ENCODE measurements at regions not wholly inside any gene's neighbourhood (a gene's known extent, or its start where the extent isn't known, plus 50 kb on each side); places are given as distances from the start of the nearest gene placed in this dataset.

DNA sequence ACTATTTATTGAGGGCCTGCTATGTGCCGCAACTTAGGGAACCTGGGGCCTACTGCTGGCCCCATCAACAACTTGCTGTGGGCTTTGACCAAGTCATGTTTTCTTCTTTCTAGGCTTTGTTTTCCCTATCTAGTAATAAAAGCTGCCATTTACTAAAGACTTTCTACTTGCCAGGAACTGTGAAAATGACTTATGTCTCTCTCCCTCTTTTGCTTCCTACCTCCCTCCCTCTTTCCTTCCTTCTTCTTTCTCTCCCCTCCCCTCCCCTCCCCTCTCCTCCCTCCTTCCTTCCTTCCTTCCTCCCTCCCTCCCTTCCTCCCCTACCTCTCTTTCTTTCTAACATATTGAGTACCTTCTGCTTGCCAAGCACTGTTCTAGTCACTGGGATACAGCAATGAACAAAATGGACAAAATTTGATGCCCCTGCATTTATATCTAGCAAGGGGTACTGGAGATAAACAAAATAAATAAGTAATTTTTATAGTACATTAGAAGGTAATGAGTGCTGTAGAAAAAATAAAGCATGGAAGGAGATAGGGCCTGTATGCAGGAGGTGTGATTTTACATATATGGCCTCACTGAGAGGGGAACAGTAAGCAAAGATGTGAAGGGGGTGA lies 170.3 kb upstream of the USP24 start:
- in situ Hi-C loops (cut with MboI) = no loop called here

More for the DNA sequence above, 170.3 kb upstream of the USP24 start:
- Histone ChIP-seq H3K4me3 (no peak overlapping the region), H3K9ac (ENCODE audit: control insufficient read depth, insufficient read depth, low read length) (no peak overlapping the region), H3K4me2 (ENCODE audit: control insufficient read depth, insufficient read depth) (no peak overlapping the region), H3K27ac (ENCODE audit: control insufficient read depth, insufficient read depth) (no peak overlapping the region), H3K27me3 (replicated peaks in 1 of 2; ENCODE audit: control insufficient read depth in 2 of 2, insufficient read depth in 2 of 2, low read length in 1 of 2) (no peaks in the 10 kb centered on the region; a peak in 1 of 4 replicates), H3K36me3 (ENCODE audit: control insufficient read depth in 2 of 2, insufficient read depth in 2 of 2, low read length in 1 of 2) (no peaks in the 10 kb centered on the region), H2AFZ (ENCODE audit: control insufficient read depth, low read depth, low read length) (no peak overlapping the region), H4K20me1 (ENCODE audit: control insufficient read depth, insufficient read depth) (no peaks in the 10 kb centered on the region), H3K9me3 (replicated peaks; ENCODE audit: control insufficient read depth, insufficient read depth, low read length) (no peaks in the 10 kb centered on the region), H3K79me2 (ENCODE audit: control insufficient read depth, insufficient read depth, low read length) (no peaks in the 10 kb centered on the region), H3K4me1 (ENCODE audit: control insufficient read depth, insufficient read depth, low read length) (no peaks in the 10 kb centered on the region)
- DNase-seq (ENCODE audit: low read depth, low spot score) (no peak), FAIRE-seq (no peak), ATAC-seq (no peak)
- CTCF ChIA-PET = interaction anchor here (0.7 to 1.8 kb wide), 3 partner anchors 10 to 100 kb away, joined by 3 to 11 read pairs (median 3); no protein-coding TSS in a partner anchor
- 6% methylated on average over 1 of the region's 1 CpG for WGBS (ENCODE audit: insufficient coverage, insufficient replicate concordance, low lambda C conversion rate, missing lambda C conversion rate)
- POLR2A ChIA-PET = no interaction called here
- TF ChIP-seq SMARCA5 (IDR thresholded peaks at IDR 0.05) (no peak), WRNIP1 (IDR thresholded peaks at IDR 0.05; ENCODE audit: borderline replicate concordance, low read depth, low read length) (no peak), MEF2B (IDR thresholded peaks at IDR 0.05; ENCODE audit: partially characterized antibody, poor library complexity, severe bottlenecking) (no peak), NFYB (IDR thresholded peaks at IDR 0.05; ENCODE audit: insufficient read depth, low read depth, low read length) (no peak), JUNB (IDR thresholded peaks at IDR 0.05) (no peak), NR2C2 (IDR thresholded peaks at IDR 0.05; ENCODE audit: borderline replicate concordance, control insufficient read depth, insufficient read length, low read depth) (no peak), RFX5 (IDR thresholded peaks at IDR 0.05; ENCODE audit: low read depth, low read length) (no peak), EP300 (IDR thresholded peaks at IDR 0.05; ENCODE audit: borderline replicate concordance in 1 of 2, control insufficient read depth in 1 of 2, low read depth in 2 of 2, low read length in 2 of 2) (no peak), MYC (IDR thresholded peaks at IDR 0.05; ENCODE audit: insufficient read depth, insufficient read length, insufficient replicate concordance, low read length, severe bottlenecking) (no peak), JUND (IDR thresholded peaks at IDR 0.05; ENCODE audit: low read depth, low read length) (no peak), SRF (IDR thresholded peaks at IDR 0.05; ENCODE audit: low read depth in 2 of 2, low read length in 2 of 2) (no peak), FOXK2 (IDR thresholded peaks at IDR 0.05) (no peak), GATAD2B (conservative IDR thresholded peaks at IDR 0.05; ENCODE audit: low read depth) (no peak), PAX5 (IDR thresholded peaks at IDR 0.05; ENCODE audit: borderline replicate concordance, low read depth, low read length) (no peak), CHD4 (IDR thresholded peaks at IDR 0.05) (no peak)
- TF ChIP-seq, protein P1, sequence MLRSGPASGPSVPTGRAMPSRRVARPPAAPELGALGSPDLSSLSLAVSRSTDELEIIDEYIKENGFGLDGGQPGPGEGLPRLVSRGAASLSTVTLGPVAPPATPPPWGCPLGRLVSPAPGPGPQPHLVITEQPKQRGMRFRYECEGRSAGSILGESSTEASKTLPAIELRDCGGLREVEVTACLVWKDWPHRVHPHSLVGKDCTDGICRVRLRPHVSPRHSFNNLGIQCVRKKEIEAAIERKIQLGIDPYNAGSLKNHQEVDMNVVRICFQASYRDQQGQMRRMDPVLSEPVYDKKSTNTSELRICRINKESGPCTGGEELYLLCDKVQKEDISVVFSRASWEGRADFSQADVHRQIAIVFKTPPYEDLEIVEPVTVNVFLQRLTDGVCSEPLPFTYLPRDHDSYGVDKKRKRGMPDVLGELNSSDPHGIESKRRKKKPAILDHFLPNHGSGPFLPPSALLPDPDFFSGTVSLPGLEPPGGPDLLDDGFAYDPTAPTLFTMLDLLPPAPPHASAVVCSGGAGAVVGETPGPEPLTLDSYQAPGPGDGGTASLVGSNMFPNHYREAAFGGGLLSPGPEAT (IDR thresholded peaks at IDR 0.05; ENCODE audit: low read depth) = no peak
- TF ChIP-seq, protein P2, sequence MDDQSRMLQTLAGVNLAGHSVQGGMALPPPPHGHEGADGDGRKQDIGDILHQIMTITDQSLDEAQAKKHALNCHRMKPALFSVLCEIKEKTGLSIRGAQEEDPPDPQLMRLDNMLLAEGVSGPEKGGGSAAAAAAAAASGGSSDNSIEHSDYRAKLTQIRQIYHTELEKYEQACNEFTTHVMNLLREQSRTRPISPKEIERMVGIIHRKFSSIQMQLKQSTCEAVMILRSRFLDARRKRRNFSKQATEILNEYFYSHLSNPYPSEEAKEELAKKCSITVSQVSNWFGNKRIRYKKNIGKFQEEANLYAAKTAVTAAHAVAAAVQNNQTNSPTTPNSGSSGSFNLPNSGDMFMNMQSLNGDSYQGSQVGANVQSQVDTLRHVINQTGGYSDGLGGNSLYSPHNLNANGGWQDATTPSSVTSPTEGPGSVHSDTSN (IDR thresholded peaks at IDR 0.05; ENCODE audit: insufficient replicate concordance, low read depth, low read length) = no peak
- TF ChIP-seq, protein P3, sequence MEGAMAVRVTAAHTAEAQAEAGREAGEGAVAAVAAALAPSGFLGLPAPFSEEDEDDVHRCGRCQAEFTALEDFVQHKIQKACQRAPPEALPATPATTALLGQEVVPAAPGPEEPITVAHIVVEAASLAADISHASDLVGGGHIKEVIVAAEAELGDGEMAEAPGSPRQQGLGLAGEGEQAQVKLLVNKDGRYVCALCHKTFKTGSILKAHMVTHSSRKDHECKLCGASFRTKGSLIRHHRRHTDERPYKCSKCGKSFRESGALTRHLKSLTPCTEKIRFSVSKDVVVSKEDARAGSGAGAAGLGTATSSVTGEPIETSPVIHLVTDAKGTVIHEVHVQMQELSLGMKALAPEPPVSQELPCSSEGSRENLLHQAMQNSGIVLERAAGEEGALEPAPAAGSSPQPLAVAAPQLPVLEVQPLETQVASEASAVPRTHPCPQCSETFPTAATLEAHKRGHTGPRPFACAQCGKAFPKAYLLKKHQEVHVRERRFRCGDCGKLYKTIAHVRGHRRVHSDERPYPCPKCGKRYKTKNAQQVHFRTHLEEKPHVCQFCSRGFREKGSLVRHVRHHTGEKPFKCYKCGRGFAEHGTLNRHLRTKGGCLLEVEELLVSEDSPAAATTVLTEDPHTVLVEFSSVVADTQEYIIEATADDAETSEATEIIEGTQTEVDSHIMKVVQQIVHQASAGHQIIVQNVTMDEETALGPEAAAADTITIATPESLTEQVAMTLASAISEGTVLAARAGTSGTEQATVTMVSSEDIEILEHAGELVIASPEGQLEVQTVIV (IDR thresholded peaks at IDR 0.05; ENCODE audit: borderline replicate concordance, partially characterized antibody) = no peak
- no TSS peak for BruUV-seq (replicated peaks)
- SMC1A ChIA-PET (ENCODE audit: uncharacterized antibody, unreplicated experiment) = no interaction called here
- RAD21 ChIA-PET (ENCODE audit: unreplicated experiment) = no interaction called here
- intact Hi-C loops (cut with micrococcal nuclease; ENCODE audit: unreplicated experiment) = no loop called here
